GM18868 (cell line): ENCODE measurements at regions not wholly inside any gene's neighbourhood (a gene's known extent, or its start where the extent isn't known, plus 50 kb on each side); places are given as distances from the start of the nearest gene placed in this dataset.
"Not testable (repeated sequence)": the region's sequence is repeated elsewhere in the genome, so short reads cannot be mapped to it uniquely, and the experiment has no call there.

Experiments
- ATAC-seq: cut with Tn5 transposase; IDR thresholded peaks from one replicate; pipeline ENCODE4 v1.9.1; 2021; ENCODE audit warnings: mild to moderate bottlenecking, moderate library complexity; ENCODE audit not compliant: unreplicated experiment

GRCh38 chr4:155474758-155475157 is 98.0 kb upstream of the MAP9 start:
- ATAC-seq = no peak

GRCh38 chr4:155473420-155474095 is 96.8 kb upstream of the MAP9 start:
- ATAC-seq = no peak

GRCh38 chr4:155468282-155468681 is 91.5 kb upstream of the MAP9 start:
- ATAC-seq = no peak

- no peak for ATAC-seq
Measured at GRCh38 chr4:155450676-155451075, 73.9 kb upstream of the MAP9 start.

GRCh38 chr4:155445306-155445705 is 68.5 kb upstream of the MAP9 start:
- no peak for ATAC-seq

- no peak for ATAC-seq
Measured at GRCh38 chr4:155444721-155445120, 68.0 kb upstream of the MAP9 start.

- ATAC-seq = peak; percentile 87
Measured at GRCh38 chr4:155442267-155443105, 65.7 kb upstream of the MAP9 start.

GRCh38 chr4:155441475-155441874 is 64.7 kb upstream of the MAP9 start:
- ATAC-seq = no peak

GRCh38 chr4:155439760-155440159 is 63.0 kb upstream of the MAP9 start:
- not testable (repeated sequence) for ATAC-seq

GRCh38 chr4:155434904-155435303 is 58.1 kb upstream of the MAP9 start:
- no peak for ATAC-seq

- ATAC-seq = no peak
Measured at GRCh38 chr4:155434366-155434765, 57.6 kb upstream of the MAP9 start.

- no peak for ATAC-seq
Measured at GRCh38 chr4:155433636-155434360, 57.0 kb upstream of the MAP9 start.

GRCh38 chr4:155430895-155431795 is 54.4 kb upstream of the MAP9 start:
- ATAC-seq = no peak

- no peak for ATAC-seq
Measured at GRCh38 chr4:155428128-155428527, 51.4 kb upstream of the MAP9 start.

GRCh38 chr4:155426953-155427352 is 50.2 kb upstream of the MAP9 start:
- no peak for ATAC-seq
